ENCODE measurements at regions not wholly inside any gene's neighbourhood (a gene's known extent, or its start where the extent isn't known, plus 50 kb on each side); places are given as distances from the start of the nearest gene placed in this dataset.

DNA sequence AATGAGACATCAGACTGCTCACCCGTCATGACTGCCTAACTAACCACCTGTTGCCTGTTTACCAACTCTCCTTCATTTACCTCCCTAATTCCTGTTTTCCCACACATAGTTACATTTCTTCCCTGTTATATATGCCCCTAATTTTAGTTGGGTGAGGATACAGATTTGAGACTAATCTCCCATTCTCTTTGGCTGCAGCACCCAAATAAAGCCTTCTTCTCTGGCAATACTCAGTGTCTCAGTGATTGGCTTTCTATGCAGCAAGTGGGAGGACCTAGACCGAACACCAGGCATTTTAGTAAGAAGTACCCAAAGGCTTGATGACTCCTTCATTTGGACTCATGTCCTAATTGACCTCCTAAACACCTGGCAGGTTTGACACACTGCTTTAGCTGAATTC is 147.2 kb downstream of the TRIB2 start:
- TF ChIP-seq ZZZ3 (IDR thresholded peaks at IDR 0.05): no peak
- TF ChIP-seq, protein P1, sequence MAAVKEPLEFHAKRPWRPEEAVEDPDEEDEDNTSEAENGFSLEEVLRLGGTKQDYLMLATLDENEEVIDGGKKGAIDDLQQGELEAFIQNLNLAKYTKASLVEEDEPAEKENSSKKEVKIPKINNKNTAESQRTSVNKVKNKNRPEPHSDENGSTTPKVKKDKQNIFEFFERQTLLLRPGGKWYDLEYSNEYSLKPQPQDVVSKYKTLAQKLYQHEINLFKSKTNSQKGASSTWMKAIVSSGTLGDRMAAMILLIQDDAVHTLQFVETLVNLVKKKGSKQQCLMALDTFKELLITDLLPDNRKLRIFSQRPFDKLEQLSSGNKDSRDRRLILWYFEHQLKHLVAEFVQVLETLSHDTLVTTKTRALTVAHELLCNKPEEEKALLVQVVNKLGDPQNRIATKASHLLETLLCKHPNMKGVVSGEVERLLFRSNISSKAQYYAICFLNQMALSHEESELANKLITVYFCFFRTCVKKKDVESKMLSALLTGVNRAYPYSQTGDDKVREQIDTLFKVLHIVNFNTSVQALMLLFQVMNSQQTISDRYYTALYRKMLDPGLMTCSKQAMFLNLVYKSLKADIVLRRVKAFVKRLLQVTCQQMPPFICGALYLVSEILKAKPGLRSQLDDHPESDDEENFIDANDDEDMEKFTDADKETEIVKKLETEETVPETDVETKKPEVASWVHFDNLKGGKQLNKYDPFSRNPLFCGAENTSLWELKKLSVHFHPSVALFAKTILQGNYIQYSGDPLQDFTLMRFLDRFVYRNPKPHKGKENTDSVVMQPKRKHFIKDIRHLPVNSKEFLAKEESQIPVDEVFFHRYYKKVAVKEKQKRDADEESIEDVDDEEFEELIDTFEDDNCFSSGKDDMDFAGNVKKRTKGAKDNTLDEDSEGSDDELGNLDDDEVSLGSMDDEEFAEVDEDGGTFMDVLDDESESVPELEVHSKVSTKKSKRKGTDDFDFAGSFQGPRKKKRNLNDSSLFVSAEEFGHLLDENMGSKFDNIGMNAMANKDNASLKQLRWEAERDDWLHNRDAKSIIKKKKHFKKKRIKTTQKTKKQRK (IDR thresholded peaks at IDR 0.05; ENCODE audit: borderline replicate concordance, low read depth, low read length): no peak
- TF ChIP-seq, protein P2, sequence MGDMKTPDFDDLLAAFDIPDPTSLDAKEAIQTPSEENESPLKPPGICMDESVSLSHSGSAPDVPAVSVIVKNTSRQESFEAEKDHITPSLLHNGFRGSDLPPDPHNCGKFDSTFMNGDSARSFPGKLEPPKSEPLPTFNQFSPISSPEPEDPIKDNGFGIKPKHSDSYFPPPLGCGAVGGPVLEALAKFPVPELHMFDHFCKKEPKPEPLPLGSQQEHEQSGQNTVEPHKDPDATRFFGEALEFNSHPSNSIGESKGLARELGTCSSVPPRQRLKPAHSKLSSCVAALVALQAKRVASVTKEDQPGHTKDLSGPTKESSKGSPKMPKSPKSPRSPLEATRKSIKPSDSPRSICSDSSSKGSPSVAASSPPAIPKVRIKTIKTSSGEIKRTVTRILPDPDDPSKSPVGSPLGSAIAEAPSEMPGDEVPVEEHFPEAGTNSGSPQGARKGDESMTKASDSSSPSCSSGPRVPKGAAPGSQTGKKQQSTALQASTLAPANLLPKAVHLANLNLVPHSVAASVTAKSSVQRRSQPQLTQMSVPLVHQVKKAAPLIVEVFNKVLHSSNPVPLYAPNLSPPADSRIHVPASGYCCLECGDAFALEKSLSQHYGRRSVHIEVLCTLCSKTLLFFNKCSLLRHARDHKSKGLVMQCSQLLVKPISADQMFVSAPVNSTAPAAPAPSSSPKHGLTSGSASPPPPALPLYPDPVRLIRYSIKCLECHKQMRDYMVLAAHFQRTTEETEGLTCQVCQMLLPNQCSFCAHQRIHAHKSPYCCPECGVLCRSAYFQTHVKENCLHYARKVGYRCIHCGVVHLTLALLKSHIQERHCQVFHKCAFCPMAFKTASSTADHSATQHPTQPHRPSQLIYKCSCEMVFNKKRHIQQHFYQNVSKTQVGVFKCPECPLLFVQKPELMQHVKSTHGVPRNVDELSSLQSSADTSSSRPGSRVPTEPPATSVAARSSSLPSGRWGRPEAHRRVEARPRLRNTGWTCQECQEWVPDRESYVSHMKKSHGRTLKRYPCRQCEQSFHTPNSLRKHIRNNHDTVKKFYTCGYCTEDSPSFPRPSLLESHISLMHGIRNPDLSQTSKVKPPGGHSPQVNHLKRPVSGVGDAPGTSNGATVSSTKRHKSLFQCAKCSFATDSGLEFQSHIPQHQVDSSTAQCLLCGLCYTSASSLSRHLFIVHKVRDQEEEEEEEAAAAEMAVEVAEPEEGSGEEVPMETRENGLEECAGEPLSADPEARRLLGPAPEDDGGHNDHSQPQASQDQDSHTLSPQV (IDR thresholded peaks at IDR 0.05): no peak
- TF ChIP-seq SREBF2 (CRISPR knock-in tag; IDR thresholded peaks at IDR 0.05): no peak
- no peak for TF ChIP-seq ZNF24 (IDR thresholded peaks at IDR 0.05)
- TF ChIP-seq, protein P3, sequence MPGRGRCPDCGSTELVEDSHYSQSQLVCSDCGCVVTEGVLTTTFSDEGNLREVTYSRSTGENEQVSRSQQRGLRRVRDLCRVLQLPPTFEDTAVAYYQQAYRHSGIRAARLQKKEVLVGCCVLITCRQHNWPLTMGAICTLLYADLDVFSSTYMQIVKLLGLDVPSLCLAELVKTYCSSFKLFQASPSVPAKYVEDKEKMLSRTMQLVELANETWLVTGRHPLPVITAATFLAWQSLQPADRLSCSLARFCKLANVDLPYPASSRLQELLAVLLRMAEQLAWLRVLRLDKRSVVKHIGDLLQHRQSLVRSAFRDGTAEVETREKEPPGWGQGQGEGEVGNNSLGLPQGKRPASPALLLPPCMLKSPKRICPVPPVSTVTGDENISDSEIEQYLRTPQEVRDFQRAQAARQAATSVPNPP (IDR thresholded peaks at IDR 0.05; ENCODE audit: borderline replicate concordance, insufficient read depth, insufficient read length): no peak
- TF ChIP-seq SRSF1 (IDR thresholded peaks at IDR 0.05; ENCODE audit: low read depth, low read length): no peak
- TF ChIP-seq FOXJ2 (tag; IDR thresholded peaks at IDR 0.05): no peak
- TF ChIP-seq YY1 (IDR thresholded peaks at IDR 0.05; ENCODE audit: borderline replicate concordance in 1 of 3, control insufficient read depth in 1 of 3, extremely low read depth in 1 of 3, insufficient read depth in 3 of 3, insufficient read length in 1 of 3, insufficient replicate concordance in 2 of 3, low read depth in 1 of 3, low read length in 2 of 3): no peak
- no peak for TF ChIP-seq RAD51 (IDR thresholded peaks at IDR 0.05; ENCODE audit: borderline replicate concordance, low read depth)
- TF ChIP-seq, protein P4, sequence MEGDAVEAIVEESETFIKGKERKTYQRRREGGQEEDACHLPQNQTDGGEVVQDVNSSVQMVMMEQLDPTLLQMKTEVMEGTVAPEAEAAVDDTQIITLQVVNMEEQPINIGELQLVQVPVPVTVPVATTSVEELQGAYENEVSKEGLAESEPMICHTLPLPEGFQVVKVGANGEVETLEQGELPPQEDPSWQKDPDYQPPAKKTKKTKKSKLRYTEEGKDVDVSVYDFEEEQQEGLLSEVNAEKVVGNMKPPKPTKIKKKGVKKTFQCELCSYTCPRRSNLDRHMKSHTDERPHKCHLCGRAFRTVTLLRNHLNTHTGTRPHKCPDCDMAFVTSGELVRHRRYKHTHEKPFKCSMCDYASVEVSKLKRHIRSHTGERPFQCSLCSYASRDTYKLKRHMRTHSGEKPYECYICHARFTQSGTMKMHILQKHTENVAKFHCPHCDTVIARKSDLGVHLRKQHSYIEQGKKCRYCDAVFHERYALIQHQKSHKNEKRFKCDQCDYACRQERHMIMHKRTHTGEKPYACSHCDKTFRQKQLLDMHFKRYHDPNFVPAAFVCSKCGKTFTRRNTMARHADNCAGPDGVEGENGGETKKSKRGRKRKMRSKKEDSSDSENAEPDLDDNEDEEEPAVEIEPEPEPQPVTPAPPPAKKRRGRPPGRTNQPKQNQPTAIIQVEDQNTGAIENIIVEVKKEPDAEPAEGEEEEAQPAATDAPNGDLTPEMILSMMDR (IDR thresholded peaks at IDR 0.05 in 2 of 3, conservative IDR thresholded peaks at IDR 0.05 in 1 of 3; ENCODE audit: insufficient read depth in 2 of 3, low read depth in 1 of 3, low read length in 3 of 3): no peak
- no peak for TF ChIP-seq FOXK2 (conservative IDR thresholded peaks at IDR 0.05 in 1 of 2, IDR thresholded peaks at IDR 0.05 in 1 of 2; ENCODE audit: low read depth in 2 of 2)
- TF ChIP-seq RAD21 (CRISPR knock-in tag; conservative IDR thresholded peaks at IDR 0.05 in 1 of 2, IDR thresholded peaks at IDR 0.05 in 1 of 2): no peak
